ENCODE measurements at regions not wholly inside any gene's neighbourhood (a gene's known extent, or its start where the extent isn't known, plus 50 kb on each side); places are given as distances from the start of the nearest gene placed in this dataset.

GRCh38 chr20:60935971-60936370 is 316.1 kb upstream of the CDH4 start:
- no peak for TF ChIP-seq CTCF (conservative IDR thresholded peaks at IDR 0.05; ENCODE audit: low read length)
- no peak for TF ChIP-seq EZH2phosphoT487 (IDR thresholded peaks at IDR 0.05; ENCODE audit: borderline replicate concordance, low read depth, low read length)

Measured in OCI-LY7 (cell line).